GM12878 (cell line): ENCODE measurements at regions not wholly inside any gene's neighbourhood (a gene's known extent, or its start where the extent isn't known, plus 50 kb on each side); places are given as distances from the start of the nearest gene placed in this dataset.

Experiments used
- ATAC-seq: fragments of 200-7000 bp; cut with Tn5 transposase; 3 replicates; pipeline ENCODE4 v1.9.1; 2020; ENCODE audit warnings: mild to moderate bottlenecking, moderate library complexity
- BruUV-seq: library from RNA; stranded (reverse); fragments of 400-500 nt; replicated peaks from 2 replicates; lab custom pipeline; 2021; lab: Mats Ljungman, UMichigan
- CTCF ChIA-PET: fragments of 300-600 bp; sonication (Branson Sonifier 250); formaldehyde crosslinking; extraction: SDS; loops from one replicate; lab custom pipeline; 2021; ENCODE audit warnings: inconsistent platforms; lab: Yijun Ruan, JAX
- POLR2A ChIA-PET: fragments of 350-600 bp; formaldehyde crosslinking; extraction: SDS; loops from one replicate; lab custom pipeline; 2021; ENCODE audit warnings: inconsistent platforms; lab: Charles Lee
- RAD21 ChIA-PET: fragments of 300-600 bp; sonication (Branson Sonifier 250); formaldehyde crosslinking; loops from one replicate; lab custom pipeline; 2023; ENCODE audit warnings: antibody characterized with exemption; ENCODE audit not compliant: unreplicated experiment; lab: Charles Lee
- SMC1A ChIA-PET: fragments of 300-600 bp; sonication (Branson Sonifier 250); formaldehyde crosslinking; loops from one replicate; lab custom pipeline; 2023; ENCODE audit not compliant: unreplicated experiment, uncharacterized antibody; lab: Charles Lee
- DNase-seq: peaks from one replicate; pipeline ENCODE4 v3.0.0-alpha.2; 2011; ENCODE audit warnings: low read depth, low spot score
- FAIRE-seq: peaks from 3 replicates; lab custom pipeline; 2011; peaks lifted over from hg19 to GRCh38; lab: Jason Lieb, UNC
- H2AFZ ChIP-seq: 2 replicates; pipeline ENCODE4 v1.6.0; 2011; ENCODE audit warnings: low read depth, low read length, control low read depth; ENCODE audit not compliant: control insufficient read depth
- H3K27ac ChIP-seq: 2 replicates; pipeline ENCODE4 v1.5.1; 2011; ENCODE audit warnings: control low read depth; ENCODE audit not compliant: control insufficient read depth, insufficient read depth
- H3K27me3 ChIP-seq, 2 experiments: replicated peaks in 1 of 2; 2 replicates each; pipeline versions ENCODE4 v1.6.0 to v1.6.1; 2011; ENCODE audit warnings: low read length in 1 of 2; ENCODE audit not compliant: control insufficient read depth in 2 of 2, insufficient read depth in 2 of 2
- H3K36me3 ChIP-seq, 2 experiments: 2 replicates each; pipeline ENCODE4 v1.5.1; 2011; ENCODE audit warnings: low read length in 1 of 2; ENCODE audit not compliant: control insufficient read depth in 2 of 2, insufficient read depth in 2 of 2
- H3K4me1 ChIP-seq: 2 replicates; pipeline ENCODE4 v1.6.1; 2011; ENCODE audit warnings: mild to moderate bottlenecking, low read length, moderate library complexity, mixed read lengths; ENCODE audit not compliant: control insufficient read depth, insufficient read depth
- H3K4me2 ChIP-seq: 2 replicates; pipeline ENCODE4 v1.6.0; 2011; ENCODE audit warnings: control low read depth; ENCODE audit not compliant: control insufficient read depth, insufficient read depth
- H3K4me3 ChIP-seq: fragments of 200-600 bp; sonication (generic); 2 replicates; pipeline ENCODE4 v1.5.1; 2016
- H3K79me2 ChIP-seq: 2 replicates; pipeline ENCODE4 v1.6.0; 2011; ENCODE audit warnings: low read length; ENCODE audit not compliant: control insufficient read depth, insufficient read depth
- H3K9ac ChIP-seq: 2 replicates; pipeline ENCODE4 v1.8.0; 2011; ENCODE audit warnings: low read length, control low read depth, mixed read lengths; ENCODE audit not compliant: control insufficient read depth, insufficient read depth
- H3K9me3 ChIP-seq: replicated peaks from 3 replicates; pipeline ENCODE4 v1.5.1; 2011; ENCODE audit warnings: mild to moderate bottlenecking, low read length; ENCODE audit not compliant: control insufficient read depth, insufficient read depth
- H4K20me1 ChIP-seq: 2 replicates; pipeline ENCODE4 v1.6.0; 2011; ENCODE audit not compliant: control insufficient read depth, insufficient read depth
- HDAC6 ChIP-seq: fragments of 200-600 bp; sonication (generic); IDR thresholded peaks from one replicate; pipeline ENCODE4 v1.8.0; 2017; ENCODE audit warnings: antibody characterized with exemption; ENCODE audit not compliant: unreplicated experiment
- ZZZ3 ChIP-seq: IDR thresholded peaks from 2 replicates; pipeline ENCODE4 v1.6.1; 2011; ENCODE audit warnings: low read depth; ENCODE audit not compliant: control insufficient read depth, insufficient read length
- WGBS: methylation state at CpG from one replicate; pipeline ENCODE4 v1.1.6; 2016; ENCODE audit warnings: low lambda C conversion rate; ENCODE audit not compliant: insufficient replicate concordance, insufficient coverage; ENCODE audit errors: missing lambda C conversion rate; 5-methylcytosine and 5-hydroxymethylcytosine counted together
- in situ Hi-C: fragments of 300-500 bp; cut with MboI; formaldehyde crosslinking; loops from 9 replicates; pipeline ENCODE4 v1.14.3; 2018; ENCODE audit warnings: mixed read lengths
- intact Hi-C: fragments of 100-400 bp; cut with micrococcal nuclease; formaldehyde crosslinking; loops from one replicate; pipeline ENCODE4 v1.14.2; 2022; ENCODE audit not compliant: unreplicated experiment
- TF ChIP-seq, protein P1 (sequence below): fragments of 450-650 bp; formaldehyde crosslinking; IDR thresholded peaks from 2 replicates; pipeline ENCODE4 v1.4.0; 2022; ENCODE audit warnings: mild to moderate bottlenecking, moderate library complexity

DNA sequence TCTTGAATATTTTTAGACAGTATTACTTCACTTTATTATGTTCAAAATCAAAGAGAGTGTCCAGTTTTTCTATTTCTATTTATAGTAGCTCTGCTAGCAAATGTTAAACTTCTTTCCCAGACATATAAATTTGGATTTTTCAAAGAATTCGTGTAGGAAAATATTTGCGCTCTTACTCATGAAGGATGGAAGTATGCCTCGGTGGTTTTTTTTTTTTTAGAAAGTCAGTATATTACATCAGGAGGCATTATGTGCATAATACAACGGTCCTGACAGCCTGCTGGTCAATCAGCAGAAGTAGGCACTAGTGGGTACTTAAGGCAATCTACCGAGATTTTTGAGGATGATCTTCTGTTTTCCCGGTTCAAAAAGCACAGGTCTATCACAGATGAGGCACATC, 249.3 kb downstream of the TBX18 start:
- FAIRE-seq (no peak), ATAC-seq (no peak), DNase-seq (no peak)
- Histone ChIP-seq H4K20me1 (no peaks in the 10 kb centered on the region), H3K27me3 (no peaks in the 10 kb centered on the region), H3K4me2 (no peak overlapping the region), H3K9me3 (no peaks in the 10 kb centered on the region), H3K27ac (no peak overlapping the region), H3K4me1 (no peaks in the 10 kb centered on the region), H3K4me3 (no peak overlapping the region), H3K9ac (no peak overlapping the region), H2AFZ (no peak overlapping the region), H3K79me2 (no peaks in the 10 kb centered on the region), H3K36me3 (no peaks in the 10 kb centered on the region)
- RAD21 ChIA-PET, result no interaction called here
- SMC1A ChIA-PET, result interaction anchor here (0.7 to 1.8 kb wide), 5 partner anchors 14 to 133 kb away, joined by 3 to 6 read pairs (median 3); no protein-coding TSS in a partner anchor
- intact Hi-C loops (no loop called here), in situ Hi-C loops (no loop called here)
- CTCF ChIA-PET, result interaction anchor here (1.1 to 1.2 kb wide), 2 partner anchors 8 to 89 kb away, joined by 3 read pairs; no protein-coding TSS in a partner anchor
- WGBS, result 15% methylated on average over 6 of the region's 6 CpGs
- TF ChIP-seq, protein P1, sequence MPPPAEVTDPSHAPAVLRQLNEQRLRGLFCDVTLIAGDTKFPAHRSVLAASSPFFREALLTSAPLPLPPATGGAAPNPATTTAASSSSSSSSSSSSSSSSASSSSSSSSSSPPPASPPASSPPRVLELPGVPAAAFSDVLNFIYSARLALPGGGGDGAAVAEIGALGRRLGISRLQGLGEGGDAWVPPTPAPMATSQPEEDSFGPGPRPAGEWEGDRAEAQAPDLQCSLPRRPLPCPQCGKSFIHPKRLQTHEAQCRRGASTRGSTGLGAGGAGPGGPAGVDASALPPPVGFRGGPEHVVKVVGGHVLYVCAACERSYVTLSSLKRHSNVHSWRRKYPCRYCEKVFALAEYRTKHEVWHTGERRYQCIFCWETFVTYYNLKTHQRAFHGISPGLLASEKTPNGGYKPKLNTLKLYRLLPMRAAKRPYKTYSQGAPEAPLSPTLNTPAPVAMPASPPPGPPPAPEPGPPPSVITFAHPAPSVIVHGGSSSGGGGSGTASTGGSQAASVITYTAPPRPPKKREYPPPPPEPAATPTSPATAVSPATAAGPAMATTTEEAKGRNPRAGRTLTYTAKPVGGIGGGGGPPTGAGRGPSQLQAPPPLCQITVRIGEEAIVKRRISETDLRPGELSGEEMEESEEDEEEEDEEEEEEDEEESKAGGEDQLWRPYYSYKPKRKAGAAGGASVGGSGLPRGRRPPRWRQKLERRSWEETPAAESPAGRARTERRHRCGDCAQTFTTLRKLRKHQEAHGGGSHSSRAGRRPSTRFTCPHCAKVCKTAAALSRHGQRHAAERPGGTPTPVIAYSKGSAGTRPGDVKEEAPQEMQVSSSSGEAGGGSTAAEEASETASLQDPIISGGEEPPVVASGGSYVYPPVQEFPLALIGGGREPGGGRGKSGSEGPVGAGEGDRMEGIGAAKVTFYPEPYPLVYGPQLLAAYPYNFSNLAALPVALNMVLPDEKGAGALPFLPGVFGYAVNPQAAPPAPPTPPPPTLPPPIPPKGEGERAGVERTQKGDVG (CRISPR knock-in tag), result no peak
- no peak for TF ChIP-seq HDAC6
- no peak for TF ChIP-seq ZZZ3
- BruUV-seq, result no TSS peak
- POLR2A ChIA-PET, result no interaction called here
